ENCODE measurements at regions not wholly inside any gene's neighbourhood (a gene's known extent, or its start where the extent isn't known, plus 50 kb on each side); places are given as distances from the start of the nearest gene placed in this dataset.

- TF ChIP-seq, protein P1, sequence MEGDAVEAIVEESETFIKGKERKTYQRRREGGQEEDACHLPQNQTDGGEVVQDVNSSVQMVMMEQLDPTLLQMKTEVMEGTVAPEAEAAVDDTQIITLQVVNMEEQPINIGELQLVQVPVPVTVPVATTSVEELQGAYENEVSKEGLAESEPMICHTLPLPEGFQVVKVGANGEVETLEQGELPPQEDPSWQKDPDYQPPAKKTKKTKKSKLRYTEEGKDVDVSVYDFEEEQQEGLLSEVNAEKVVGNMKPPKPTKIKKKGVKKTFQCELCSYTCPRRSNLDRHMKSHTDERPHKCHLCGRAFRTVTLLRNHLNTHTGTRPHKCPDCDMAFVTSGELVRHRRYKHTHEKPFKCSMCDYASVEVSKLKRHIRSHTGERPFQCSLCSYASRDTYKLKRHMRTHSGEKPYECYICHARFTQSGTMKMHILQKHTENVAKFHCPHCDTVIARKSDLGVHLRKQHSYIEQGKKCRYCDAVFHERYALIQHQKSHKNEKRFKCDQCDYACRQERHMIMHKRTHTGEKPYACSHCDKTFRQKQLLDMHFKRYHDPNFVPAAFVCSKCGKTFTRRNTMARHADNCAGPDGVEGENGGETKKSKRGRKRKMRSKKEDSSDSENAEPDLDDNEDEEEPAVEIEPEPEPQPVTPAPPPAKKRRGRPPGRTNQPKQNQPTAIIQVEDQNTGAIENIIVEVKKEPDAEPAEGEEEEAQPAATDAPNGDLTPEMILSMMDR (IDR thresholded peaks at IDR 0.05), result no peak
- TF ChIP-seq POLR2A (IDR thresholded peaks at IDR 0.05), result no peak
Observed at GRCh38 chr18:51251625-51252024, 54.1 kb upstream of the MEX3C start.
